ENCODE measurements at regions not wholly inside any gene's neighbourhood (a gene's known extent, or its start where the extent isn't known, plus 50 kb on each side); places are given as distances from the start of the nearest gene placed in this dataset.
"Not testable (repeated sequence)": the region's sequence is repeated elsewhere in the genome, so short reads cannot be mapped to it uniquely, and the experiment has no call there.

DNA sequence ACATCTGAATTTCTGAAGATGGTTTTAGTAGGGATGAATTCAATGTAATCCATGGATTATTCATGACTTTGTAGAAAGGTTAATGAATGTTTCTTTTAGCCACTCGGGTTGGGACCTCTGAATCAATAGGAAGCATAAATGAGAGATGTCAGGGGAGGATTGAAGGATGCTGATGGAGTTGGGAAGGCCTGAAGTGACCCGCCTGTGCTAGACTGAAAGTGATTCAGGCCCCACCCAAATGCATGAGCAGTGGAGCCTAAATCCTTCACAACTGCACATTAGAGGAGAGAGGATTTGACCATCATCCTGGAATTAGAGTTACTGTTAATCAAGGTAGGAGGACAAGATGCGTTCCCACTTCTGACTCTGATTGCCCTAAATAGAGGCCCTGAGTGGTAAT lies 162.2 kb upstream of the PTPN20 start:
- DNase-seq (ENCODE audit: low spot score), result not testable (repeated sequence)

DNA sequence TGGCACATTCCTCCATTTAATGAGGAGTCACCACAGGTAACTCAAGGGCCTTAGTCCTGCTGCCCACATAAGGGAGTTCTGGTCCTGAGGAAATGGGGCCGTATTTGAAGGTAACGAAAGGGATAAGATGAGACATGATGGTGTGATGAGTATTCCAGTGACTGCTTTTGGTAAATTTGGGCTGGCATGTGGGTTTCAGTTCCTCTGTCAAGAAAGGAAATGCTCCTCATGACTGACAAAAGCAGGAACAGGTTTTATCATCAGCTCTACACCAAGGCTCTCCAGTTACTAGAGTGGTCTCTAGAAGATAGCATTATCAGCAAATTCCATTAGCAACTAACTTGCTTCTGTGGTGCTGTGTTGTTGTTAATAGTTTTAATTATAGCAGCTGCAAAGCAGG lies 161.8 kb upstream of the PTPN20 start:
- DNase-seq (ENCODE audit: low spot score), result not testable (repeated sequence)

DNA sequence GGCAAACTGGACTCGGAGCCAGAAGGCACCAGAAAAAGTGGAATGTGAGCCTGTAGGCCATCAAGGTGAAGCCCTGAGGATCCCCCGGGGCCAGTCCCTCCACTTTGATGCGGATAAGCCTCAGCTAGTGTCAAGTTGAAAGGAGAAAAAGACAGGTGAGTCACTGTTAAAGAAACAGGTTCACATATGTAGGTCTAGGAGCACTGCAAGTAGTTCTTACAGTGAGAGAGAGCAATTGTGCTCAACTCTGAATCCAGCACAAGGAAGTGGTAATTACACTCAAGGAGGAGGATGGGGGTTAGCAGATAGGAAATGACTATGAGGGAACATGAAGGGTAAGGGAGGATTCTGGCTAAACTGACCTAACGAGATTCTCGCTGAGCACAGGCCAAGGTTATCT lies 157.5 kb upstream of the PTPN20 start:
- not testable (repeated sequence) for DNase-seq (ENCODE audit: low spot score)

DNA sequence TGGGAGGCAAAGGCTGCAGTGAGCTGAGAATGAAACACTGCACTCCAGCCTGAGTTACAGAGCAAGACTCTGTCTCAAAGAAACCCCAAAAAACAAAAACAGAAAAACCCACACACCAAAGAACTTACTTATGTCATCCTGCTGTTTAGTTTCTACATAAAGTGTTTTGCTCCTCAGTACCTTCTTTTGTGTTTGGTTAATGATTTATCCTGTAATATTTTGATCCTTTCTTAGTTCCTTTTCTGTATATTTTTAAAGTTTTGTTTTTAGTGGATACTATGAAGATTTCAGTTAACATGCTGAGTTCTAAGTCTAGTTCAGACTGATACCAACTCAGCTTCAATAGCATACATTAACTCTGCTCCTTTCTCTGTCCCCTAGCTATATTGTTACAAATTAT lies 149.8 kb upstream of the PTPN20 start:
- DNase-seq (ENCODE audit: low spot score), result not testable (repeated sequence)

DNA sequence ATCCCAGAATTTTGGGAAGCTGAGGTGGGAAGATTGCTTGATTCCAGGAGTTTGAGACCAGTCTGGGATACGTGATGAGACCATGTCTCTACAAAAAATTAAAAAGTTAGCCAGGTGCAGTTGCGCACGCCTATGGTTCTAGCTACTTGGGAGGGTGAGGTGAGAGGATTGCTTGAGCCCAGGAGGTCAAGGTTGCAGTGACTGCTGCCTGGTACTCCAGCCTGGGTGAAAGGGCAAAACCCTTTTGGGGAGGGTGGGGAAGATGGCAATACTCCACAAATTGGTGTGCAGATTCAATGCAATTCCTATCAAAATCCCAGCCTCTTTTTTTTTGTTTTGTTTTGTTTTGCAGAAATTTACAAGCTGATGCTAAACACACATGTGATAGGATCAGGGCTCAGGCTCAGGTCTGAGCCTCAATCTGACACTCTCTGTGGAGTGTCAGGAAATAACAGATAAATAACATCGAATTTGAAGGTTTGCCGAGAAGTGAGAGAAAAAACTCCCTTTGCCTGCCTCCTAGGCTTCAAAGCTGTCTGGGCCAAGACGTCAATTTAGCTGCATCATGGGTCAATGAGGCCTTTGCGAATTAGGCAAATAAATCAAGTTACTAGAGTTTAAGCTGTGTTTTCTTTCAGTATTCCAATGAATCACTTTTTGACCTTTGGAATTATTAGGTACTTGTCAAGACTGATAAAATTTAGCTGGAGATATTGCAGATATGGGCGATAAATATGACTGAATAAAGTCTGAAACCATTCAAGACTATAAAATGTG lies 142.5 kb upstream of the PTPN20 start:
- not testable (repeated sequence) for DNase-seq (ENCODE audit: low spot score)

DNA sequence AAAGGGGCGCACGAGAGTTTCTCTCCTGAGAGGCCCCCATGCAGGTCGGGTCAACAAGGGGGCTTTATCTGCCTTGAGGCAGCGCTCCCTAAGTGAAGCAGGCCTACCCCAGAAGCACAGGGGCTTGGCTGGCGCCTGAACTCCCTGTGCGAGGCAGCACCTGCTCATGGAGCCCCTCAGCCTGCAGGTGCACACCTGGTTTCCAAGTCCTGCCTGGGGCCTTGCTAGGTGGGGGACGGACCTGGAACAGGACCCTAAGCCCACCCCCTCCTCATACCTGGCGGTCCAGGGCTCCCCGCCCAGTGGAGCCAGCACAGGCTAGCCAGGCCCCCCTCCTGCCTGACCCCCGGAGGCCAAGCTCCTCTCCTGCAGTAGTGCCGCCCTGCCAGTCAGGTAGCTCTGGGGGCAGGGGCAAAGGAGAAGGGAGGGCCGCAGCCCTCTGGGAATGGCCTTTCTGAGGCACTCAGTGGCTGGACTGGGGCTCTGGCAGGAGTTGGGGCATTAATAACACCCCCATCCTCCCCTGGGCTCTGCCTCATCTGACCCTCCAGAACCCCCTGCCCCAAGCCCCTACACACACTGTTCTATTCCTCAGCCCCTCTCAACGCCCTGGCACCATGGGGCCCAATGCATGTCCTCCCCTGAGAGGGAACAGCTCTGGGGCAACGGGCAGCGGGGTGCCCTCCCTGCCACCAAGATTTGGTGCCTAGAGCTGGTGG lies 137.9 kb upstream of the PTPN20 start:
- not testable (repeated sequence) for DNase-seq (ENCODE audit: low spot score)

DNA sequence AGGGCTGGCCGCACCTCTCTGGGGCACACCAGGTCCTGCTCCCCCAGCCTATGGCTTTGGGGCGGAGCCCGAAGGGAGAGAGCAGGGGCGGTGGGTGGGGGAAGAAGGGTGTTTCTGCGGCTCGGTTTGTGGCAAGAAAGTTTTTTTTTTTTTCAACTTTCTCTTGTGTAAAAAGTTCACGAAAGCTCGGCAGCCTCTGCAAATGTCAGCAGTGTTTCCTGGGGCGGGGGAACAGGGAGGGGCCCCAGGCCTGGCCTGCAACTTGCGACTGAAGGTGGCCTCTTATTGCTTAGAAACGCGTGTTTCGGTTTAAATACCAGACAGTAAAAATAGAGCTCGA lies 137.4 kb upstream of the PTPN20 start:
- DNase-seq (ENCODE audit: low spot score), result not testable (repeated sequence)

DNA sequence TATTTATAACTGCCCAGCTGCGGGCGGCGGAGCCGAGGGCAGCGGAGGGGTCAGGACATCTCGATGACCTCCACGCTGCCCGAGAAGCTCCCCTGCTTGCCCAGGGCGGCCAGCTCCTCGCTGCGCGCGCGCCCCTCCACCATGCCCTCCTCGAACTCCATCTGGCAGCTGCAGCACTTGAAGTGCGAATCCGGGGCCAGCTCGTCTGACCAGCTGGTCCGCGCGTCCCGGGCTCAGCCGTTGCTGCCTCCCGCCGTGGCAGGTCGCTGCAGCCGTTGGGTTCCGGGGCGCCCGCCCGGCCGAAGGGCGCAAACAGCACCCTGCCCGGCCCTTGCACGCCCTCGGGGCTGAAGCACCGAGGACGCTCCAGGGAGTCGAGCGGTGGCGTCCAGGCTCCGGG lies 136.9 kb upstream of the PTPN20 start:
- not testable (repeated sequence) for DNase-seq (ENCODE audit: low spot score)

DNA sequence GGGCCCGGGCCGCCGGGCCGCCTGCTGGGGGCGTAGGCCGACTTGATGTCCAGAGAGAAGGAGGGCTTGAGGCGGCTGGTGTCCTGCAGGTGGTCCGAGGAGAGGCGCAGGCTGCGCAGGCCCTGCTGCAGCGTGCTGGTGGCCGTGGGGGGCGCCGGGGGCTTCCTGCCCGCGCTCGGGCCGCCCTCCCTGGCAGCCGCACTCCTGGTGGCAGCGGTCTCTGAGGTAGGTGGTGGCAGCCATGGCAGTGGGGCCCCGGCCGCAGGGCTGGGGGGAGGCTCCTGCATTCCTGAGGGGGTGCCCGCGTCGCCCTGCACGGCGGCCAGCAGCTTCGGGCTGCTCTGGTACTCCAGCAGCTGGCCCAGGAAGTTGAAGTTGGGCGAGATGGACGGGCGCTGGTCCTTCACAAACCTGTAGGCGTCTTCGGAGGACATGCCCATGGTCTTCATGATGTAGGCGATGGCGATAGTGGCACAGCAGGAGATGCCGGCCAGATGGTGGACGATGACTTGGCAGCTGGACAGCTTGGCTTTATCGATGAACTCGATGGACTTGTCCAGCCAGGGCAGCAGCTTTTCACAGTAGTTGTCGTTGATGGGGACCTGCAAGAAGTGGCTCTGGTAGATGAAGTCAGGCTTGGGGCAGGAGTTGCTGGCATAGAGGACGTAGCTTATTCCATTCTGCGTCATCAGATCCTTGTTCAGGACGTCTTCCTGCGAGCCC lies 136.1 kb upstream of the PTPN20 start:
- DNase-seq (ENCODE audit: low spot score), result not testable (repeated sequence)

DNA sequence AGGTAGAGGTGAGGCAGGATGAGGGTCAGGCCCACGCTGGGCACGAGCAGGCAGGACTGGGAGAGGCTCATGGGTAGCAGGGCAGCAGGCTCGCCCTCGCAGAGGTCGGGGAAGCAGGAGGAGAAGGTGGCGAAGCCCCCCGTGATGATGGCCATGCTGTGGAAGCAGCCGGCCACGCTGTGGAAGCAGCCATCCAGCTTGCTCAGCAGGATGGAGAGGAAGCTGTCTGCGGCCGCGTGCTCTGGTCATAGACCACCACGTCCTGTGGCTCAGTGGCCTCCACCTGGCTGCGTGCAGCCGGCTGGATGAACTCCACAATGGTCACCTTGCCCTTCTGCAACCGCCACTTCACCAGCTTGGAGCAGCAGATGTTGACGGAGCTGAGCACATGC lies 135.6 kb upstream of the PTPN20 start:
- DNase-seq (ENCODE audit: low spot score), result not testable (repeated sequence)

DNA sequence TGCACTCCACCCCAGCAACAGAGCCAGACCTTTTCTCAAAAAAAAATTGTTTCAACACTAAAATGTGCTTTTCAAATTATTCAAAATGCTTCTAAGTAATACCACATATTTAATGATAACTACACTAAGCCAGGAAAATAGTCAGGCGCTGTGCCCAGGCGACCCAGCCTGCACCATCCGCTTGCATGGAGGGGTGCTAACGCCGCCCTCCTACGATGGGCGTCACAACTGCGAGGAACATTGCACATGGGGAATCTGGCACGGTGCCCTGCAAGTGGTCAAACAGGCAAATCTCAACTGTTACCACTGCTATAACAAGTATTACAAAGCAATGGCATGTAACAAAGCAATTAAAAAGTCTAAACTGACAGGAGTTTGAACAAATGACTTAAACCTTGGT lies 131.7 kb upstream of the PTPN20 start:
- not testable (repeated sequence) for DNase-seq (ENCODE audit: low spot score)

DNA sequence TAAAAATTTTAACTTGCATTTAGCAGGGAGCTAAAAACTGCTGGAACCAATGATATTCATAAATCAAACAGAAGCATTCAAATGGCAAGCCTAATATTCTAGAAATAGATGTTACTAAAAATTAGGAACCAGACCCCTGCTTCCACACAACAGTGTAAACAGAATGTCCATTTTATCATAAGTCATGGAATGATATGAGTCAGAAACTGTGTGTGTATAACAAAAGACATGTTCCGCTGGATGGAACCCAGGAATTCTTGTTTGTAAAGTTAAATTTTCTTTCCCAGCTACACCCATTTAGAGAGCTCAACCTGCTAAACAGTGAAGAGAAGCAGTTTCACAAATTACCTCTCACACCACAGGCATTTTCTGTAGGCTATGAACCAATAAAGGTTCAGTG lies 131.1 kb upstream of the PTPN20 start:
- DNase-seq (ENCODE audit: low spot score), result not testable (repeated sequence)

DNA sequence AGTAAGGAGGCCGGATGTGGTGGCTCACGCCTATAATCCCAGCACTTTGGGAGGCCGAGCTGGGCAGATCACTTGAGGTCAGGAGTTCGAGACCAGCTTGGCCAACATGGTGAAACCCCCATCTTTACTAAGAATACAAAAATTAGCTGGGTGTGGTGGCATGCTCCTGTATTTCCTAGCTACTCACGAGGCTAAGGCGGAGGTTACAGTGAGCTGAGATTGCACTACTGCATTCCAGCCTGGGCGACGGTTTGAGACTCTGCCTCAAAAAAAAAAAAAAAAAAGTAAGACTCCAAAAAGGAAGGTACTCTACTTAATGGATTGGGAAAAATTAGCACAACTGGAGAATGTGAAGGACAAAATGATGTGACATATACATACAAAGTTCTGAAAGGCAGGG lies 130.2 kb upstream of the PTPN20 start:
- not testable (repeated sequence) for DNase-seq (ENCODE audit: low spot score)

DNA sequence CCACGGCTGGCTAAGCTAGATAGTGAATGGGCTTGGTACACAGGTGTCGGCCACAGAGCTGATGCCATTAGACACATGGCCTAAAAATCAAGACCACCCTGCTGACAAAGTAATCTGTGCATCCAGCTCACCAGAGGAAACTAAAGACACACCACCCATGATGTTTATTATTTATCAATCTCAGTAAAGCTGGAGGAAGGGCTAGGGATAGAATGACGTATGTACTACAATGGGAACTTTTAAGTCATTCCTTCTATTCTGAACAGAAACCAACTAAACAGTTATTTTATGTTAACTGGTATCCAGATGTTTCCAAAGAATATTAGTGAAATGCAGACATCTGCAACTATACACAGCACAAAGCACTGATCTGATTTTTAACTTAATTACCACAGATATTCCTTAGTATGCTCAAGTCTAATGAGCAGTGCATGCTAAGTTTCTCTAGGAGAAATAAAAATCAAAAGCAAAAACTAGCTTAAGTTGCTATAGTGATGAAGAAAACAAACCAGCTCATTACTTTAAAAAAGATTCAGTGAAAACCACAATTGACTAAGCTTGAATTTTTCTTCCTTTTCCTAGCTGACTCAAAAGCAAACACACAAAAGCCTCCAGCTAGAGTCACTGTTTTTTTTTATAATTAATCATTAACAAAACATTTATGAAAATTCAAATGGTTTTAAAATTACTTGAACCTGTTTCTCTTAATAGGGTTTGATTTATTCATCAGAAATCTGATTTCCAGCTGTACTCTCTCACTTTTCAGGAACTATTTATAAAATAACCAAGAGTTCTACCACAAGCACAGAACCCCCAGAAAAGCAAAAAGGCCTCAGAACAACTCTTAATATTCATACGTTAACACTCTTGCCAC lies 129.0 kb upstream of the PTPN20 start:
- DNase-seq (ENCODE audit: low spot score), result not testable (repeated sequence)

DNA sequence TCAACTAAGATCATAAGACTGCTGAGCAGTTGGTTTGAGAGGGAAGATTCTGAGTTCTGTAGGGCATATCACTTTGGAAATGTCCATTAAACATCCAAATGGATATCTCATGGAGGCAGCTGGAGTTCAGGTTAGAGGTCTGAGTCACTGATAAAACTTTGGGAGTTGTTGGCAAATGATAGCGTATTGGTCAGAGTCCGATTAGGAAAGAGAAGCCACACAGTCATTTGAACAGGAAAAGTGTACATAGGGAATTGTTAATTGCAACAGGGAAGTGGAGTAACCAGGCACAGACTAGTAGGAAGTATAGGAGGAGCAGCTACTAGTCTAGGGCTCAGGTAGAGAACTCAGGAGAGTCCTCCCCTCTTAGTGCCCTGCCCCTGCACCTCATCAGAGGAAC lies 126.6 kb upstream of the PTPN20 start:
- not testable (repeated sequence) for DNase-seq (ENCODE audit: low spot score)

DNA sequence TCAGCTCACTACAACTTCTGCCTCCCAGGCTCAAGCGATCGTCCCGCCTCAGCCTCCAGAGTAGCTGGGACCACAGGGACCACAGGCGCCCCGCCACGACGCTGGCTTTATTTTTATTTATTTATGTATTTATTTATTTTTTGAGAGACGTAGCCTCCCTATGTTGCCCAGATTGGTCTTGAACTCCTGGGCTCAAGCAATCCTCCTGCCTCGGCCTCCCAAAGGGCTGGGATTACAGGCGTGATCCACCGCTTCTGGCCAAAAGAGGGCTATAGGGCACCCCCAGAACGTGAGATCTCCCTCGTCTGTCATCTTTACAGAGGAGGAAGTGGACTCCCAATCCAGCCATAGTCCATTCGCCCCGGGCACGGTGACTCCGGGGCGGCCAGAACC lies 125.1 kb upstream of the PTPN20 start:
- DNase-seq (ENCODE audit: low spot score), result not testable (repeated sequence)

DNA sequence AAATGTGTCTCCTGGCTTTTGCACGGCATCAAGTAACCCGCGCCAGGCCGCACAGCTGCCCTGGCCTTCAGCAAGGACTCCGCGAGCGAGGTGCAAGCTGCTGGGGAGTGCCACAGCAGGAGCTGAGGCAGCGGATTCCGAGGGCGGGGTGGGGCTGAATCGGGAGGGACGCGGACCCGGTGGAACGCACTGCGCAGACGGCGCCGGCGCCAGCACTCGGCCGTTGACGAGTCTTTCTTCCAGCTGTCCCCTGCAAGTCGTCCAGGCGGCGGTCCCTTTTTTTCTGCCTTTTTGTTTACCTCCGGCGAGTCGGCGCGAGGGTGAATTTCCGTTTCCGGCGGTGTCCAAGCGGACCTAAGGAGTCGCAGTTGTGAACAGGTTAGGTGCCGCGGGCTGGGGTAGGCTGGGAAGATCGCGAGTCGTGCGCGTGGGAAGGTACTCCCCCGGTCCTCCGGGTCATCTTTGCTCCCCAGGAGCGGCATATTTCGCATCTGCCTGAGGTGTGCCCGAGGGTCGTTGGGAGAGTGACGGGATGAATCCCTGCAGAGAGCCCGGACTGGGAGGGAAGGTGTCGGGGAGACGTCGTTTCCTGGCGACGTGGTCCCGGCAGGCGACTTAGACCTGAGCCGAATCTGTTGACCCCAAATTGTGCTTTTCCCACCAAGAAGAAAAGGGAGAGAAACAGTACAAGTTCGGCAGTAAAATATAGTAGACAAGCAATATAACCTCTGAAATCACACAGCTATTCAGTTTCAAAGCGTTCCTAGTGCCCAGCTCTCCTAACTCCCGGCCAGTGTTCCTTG lies 124.5 kb upstream of the PTPN20 start:
- peak; percentile 38 for DNase-seq (ENCODE audit: low spot score)

DNA sequence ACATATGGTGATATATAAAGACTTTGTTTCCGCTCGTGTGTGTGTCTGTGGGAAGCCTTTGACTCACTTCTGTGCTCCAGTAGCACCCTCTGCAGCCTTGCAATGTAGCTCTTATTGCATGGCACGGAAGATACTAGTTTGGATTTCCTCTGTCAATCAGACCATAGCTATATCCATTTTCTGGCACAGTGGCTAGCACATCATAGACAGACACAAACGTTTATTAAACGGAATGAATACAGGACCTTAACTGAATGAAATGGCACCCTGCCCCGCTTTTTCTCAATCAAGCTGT lies 124.0 kb upstream of the PTPN20 start:
- peak; percentile 35 for DNase-seq (ENCODE audit: low spot score)

DNA sequence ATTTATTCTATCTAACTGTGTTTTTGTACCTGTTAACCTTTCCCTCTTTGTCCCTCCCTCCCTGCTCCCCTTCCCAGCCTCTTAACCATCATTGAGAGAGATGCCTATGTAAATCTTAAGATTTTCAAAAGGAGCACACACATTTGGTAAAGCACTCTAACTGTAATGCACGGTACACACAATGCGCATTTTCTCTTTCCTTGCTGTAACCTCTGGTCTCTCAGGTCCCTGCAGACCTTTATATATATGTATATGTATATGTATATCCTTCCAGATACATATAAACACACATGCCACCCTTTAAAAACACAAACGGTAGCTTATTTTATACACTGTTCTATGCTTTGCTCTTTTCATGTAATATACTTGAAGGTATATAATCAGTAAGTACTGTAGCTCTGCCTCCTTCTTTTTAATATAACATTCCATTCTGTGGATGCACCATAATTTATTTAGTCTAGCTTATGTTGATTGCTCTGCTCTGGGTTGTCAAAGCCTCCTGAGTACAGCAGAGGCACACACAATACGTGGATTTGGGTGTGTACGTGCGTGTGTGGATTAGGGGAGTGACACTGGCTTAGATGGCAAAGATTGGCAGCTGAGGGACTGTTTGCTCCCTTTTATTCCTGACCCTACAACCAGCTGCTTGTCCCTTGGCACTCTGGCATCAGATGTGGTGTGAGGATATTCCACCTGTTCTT lies 118.4 kb upstream of the PTPN20 start:
- not testable (repeated sequence) for DNase-seq (ENCODE audit: low spot score)

DNA sequence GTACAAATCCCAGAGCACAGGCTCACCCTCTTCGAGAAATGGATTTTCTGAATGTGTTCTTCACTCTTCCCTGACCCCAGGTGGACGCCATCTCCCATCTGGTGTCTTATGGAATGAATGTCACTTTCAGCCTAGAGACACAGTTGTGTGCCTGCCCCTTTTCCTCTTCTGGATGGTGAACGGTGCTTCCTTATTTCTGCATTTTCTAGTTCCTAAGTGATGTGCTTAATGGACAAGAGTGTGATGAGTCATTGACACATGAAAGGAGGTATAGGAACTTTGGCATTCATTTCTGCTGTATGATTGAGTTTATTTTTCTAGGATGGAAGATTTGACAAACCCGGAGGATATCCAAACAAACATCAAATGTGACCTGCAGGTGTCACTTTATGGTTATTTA lies 114.9 kb upstream of the PTPN20 start:
- DNase-seq (ENCODE audit: low spot score), result not testable (repeated sequence)

All from A172 (cell line).